T-helper 1 cell treated with Interleukin-12 subunit alpha and Interleukin-12 subunit beta and Interleukin-4 antibody, amounts not matched to agents 30 μg/mL and 1 μg/mL, for 36 hours (primary cell): ENCODE measurements at regions not wholly inside any gene's neighbourhood (a gene's known extent, or its start where the extent isn't known, plus 50 kb on each side); places are given as distances from the start of the nearest gene placed in this dataset.

Source experiments
- H3K27ac Mint-ChIP-seq: one replicate; pipeline ENCODE4 v1.8.0; 2021; ENCODE audit warnings: mild to moderate bottlenecking, mixed read lengths
- H3K27me3 Mint-ChIP-seq: one replicate; pipeline ENCODE4 v1.8.0; 2021; ENCODE audit warnings: low read depth, mixed read lengths
- H3K36me3 Mint-ChIP-seq: one replicate; pipeline ENCODE4 v1.8.0; 2021; ENCODE audit warnings: low read depth, mixed read lengths
- H3K4me1 Mint-ChIP-seq: one replicate; pipeline ENCODE4 v1.8.0; 2021; ENCODE audit warnings: low read depth, mixed read lengths
- H3K4me3 Mint-ChIP-seq: one replicate; pipeline ENCODE4 v1.8.0; 2021; ENCODE audit warnings: mild to moderate bottlenecking, moderate library complexity, mixed read lengths
- H3K9me3 Mint-ChIP-seq: one replicate; pipeline ENCODE4 v1.8.0; 2021; ENCODE audit warnings: mixed read lengths

- Mint-ChIP-seq H3K36me3 (no peaks in the 10 kb centered on the region), H3K4me1 (no peaks in the 10 kb centered on the region), H3K4me3 (no peak overlapping the region), H3K9me3 (no peaks in the 10 kb centered on the region), H3K27ac (no peak overlapping the region), H3K27me3 (no peaks in the 10 kb centered on the region)
Observed at GRCh38 chr11:76280882-76281557, 74.7 kb upstream of the WNT11 start.

- H3K27me3 Mint-ChIP-seq, result no peaks in the 10 kb centered on the region
- H3K36me3 Mint-ChIP-seq, result no peaks in the 10 kb centered on the region
Observed at GRCh38 chr11:76280151-76280881, 74.0 kb upstream of the WNT11 start.

GRCh38 chr11:76279646-76280045 is 73.3 kb upstream of the WNT11 start:
- no peaks in the 10 kb centered on the region for H3K36me3 Mint-ChIP-seq
- H3K4me3 Mint-ChIP-seq, result no peak overlapping the region
- H3K27ac Mint-ChIP-seq, result no peak overlapping the region
- peaks cover under 1% of the 10 kb centered on the region for H3K9me3 Mint-ChIP-seq
- no peaks in the 10 kb centered on the region for H3K4me1 Mint-ChIP-seq
- H3K27me3 Mint-ChIP-seq, result no peaks in the 10 kb centered on the region

More at GRCh38 chr11:76280151-76280881, 74.0 kb upstream of the WNT11 start:
- Mint-ChIP-seq H3K9me3 (no peaks in the 10 kb centered on the region), H3K4me1 (no peaks in the 10 kb centered on the region), H3K4me3 (no peak overlapping the region), H3K27ac (no peak overlapping the region)

- no peak overlapping the region for H3K4me3 Mint-ChIP-seq
- no peaks in the 10 kb centered on the region for H3K36me3 Mint-ChIP-seq
- H3K27ac Mint-ChIP-seq, result no peak overlapping the region
- H3K9me3 Mint-ChIP-seq, result peaks cover 5% of the 10 kb centered on the region
- no peaks in the 10 kb centered on the region for H3K27me3 Mint-ChIP-seq
- no peaks in the 10 kb centered on the region for H3K4me1 Mint-ChIP-seq
Observed at GRCh38 chr11:76279038-76279437, 72.7 kb upstream of the WNT11 start.

GRCh38 chr11:76278526-76278925 is 72.2 kb upstream of the WNT11 start:
- H3K4me1 Mint-ChIP-seq, result no peaks in the 10 kb centered on the region
- H3K4me3 Mint-ChIP-seq, result no peak overlapping the region
- no peak overlapping the region for H3K27ac Mint-ChIP-seq
- no peaks in the 10 kb centered on the region for H3K27me3 Mint-ChIP-seq
- no peaks in the 10 kb centered on the region for H3K36me3 Mint-ChIP-seq
- peaks cover 5% of the 10 kb centered on the region for H3K9me3 Mint-ChIP-seq

GRCh38 chr11:76277298-76278175 is 71.2 kb upstream of the WNT11 start:
- no peak overlapping the region for H3K4me3 Mint-ChIP-seq
- H3K9me3 Mint-ChIP-seq, result peaks cover 5% of the 10 kb centered on the region
- H3K27ac Mint-ChIP-seq, result no peak overlapping the region
- H3K27me3 Mint-ChIP-seq, result no peaks in the 10 kb centered on the region
- H3K36me3 Mint-ChIP-seq, result no peaks in the 10 kb centered on the region
- no peaks in the 10 kb centered on the region for H3K4me1 Mint-ChIP-seq

- Mint-ChIP-seq H3K4me3 (no peak overlapping the region), H3K36me3 (no peaks in the 10 kb centered on the region), H3K27ac (no peak overlapping the region), H3K27me3 (no peaks in the 10 kb centered on the region), H3K4me1 (no peaks in the 10 kb centered on the region), H3K9me3 (peaks cover 5% of the 10 kb centered on the region)
Observed at GRCh38 chr11:76276781-76277155, 70.5 kb upstream of the WNT11 start.

GRCh38 chr11:76276046-76276780 is 69.9 kb upstream of the WNT11 start:
- Mint-ChIP-seq H3K27ac (no peak overlapping the region), H3K4me3 (no peak overlapping the region), H3K36me3 (no peaks in the 10 kb centered on the region), H3K4me1 (no peaks in the 10 kb centered on the region), H3K9me3 (peaks cover 5% of the 10 kb centered on the region), H3K27me3 (no peaks in the 10 kb centered on the region)

- Mint-ChIP-seq H3K27ac (no peak overlapping the region), H3K36me3 (no peaks in the 10 kb centered on the region), H3K9me3 (peaks cover 5% of the 10 kb centered on the region), H3K4me1 (no peaks in the 10 kb centered on the region), H3K27me3 (no peaks in the 10 kb centered on the region), H3K4me3 (no peak overlapping the region)
Observed at GRCh38 chr11:76275446-76275845, 69.1 kb upstream of the WNT11 start.

- Mint-ChIP-seq H3K27ac (no peak overlapping the region), H3K4me1 (peaks cover 2% of the 10 kb centered on the region), H3K36me3 (no peaks in the 10 kb centered on the region), H3K4me3 (no peak overlapping the region), H3K27me3 (no peaks in the 10 kb centered on the region), H3K9me3 (peaks cover 5% of the 10 kb centered on the region)
Observed at GRCh38 chr11:76271068-76271467, 64.8 kb upstream of the WNT11 start.

- Mint-ChIP-seq H3K9me3 (peaks cover 5% of the 10 kb centered on the region), H3K36me3 (no peaks in the 10 kb centered on the region), H3K27me3 (no peaks in the 10 kb centered on the region), H3K4me1 (peaks cover 2% of the 10 kb centered on the region), H3K27ac (no peak overlapping the region), H3K4me3 (no peak overlapping the region)
Observed at GRCh38 chr11:76270389-76270788, 64.1 kb upstream of the WNT11 start.

GRCh38 chr11:76269661-76270261 is 63.5 kb upstream of the WNT11 start:
- Mint-ChIP-seq H3K4me3 (no peak overlapping the region), H3K27me3 (no peaks in the 10 kb centered on the region), H3K9me3 (peaks cover 5% of the 10 kb centered on the region), H3K36me3 (no peaks in the 10 kb centered on the region), H3K27ac (no peak overlapping the region), H3K4me1 (peaks cover 2% of the 10 kb centered on the region)

GRCh38 chr11:76269247-76269646 is 62.9 kb upstream of the WNT11 start:
- no peaks in the 10 kb centered on the region for H3K27me3 Mint-ChIP-seq
- H3K4me1 Mint-ChIP-seq, result peaks cover 2% of the 10 kb centered on the region
- peaks cover under 1% of the 10 kb centered on the region for H3K9me3 Mint-ChIP-seq
- no peaks in the 10 kb centered on the region for H3K36me3 Mint-ChIP-seq
- H3K4me3 Mint-ChIP-seq, result no peak overlapping the region
- no peak overlapping the region for H3K27ac Mint-ChIP-seq

GRCh38 chr11:76268498-76268897 is 62.2 kb upstream of the WNT11 start:
- H3K9me3 Mint-ChIP-seq, result no peaks in the 10 kb centered on the region
- H3K27ac Mint-ChIP-seq, result no peak overlapping the region
- peaks cover 2% of the 10 kb centered on the region for H3K4me1 Mint-ChIP-seq
- no peaks in the 10 kb centered on the region for H3K36me3 Mint-ChIP-seq
- H3K4me3 Mint-ChIP-seq, result no peak overlapping the region
- H3K27me3 Mint-ChIP-seq, result peaks cover 3% of the 10 kb centered on the region
